ENCODE measurements at regions not wholly inside any gene's neighbourhood (a gene's known extent, or its start where the extent isn't known, plus 50 kb on each side); places are given as distances from the start of the nearest gene placed in this dataset.

DNA sequence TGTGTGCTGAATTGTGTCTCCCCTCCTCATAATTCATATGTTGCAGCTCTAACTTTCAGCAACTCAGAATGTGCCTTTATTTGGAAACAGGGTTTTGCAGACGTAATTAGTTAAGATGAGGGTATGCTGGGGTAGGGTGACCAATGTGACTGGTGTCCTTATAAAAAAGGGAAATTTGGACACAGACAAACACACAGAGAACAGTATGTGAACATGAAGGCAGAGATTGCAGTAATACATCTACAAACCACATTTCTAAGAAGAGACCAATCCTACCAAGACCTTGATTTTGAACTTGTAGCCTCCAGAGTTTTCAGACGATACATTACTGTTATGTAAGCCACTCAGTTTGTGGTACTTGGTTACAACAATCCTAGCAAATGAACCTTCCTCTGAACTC is 817.8 kb downstream of the TUSC7 start:
- DNase-seq (ENCODE audit: low read depth in 6 of 9, low spot score in 9 of 9): no peak
- no peaks in the 10 kb centered on the region for H3K27me3 ChIP-seq (ENCODE audit: control insufficient read depth in 2 of 2, insufficient read depth in 1 of 2, low read length in 1 of 2)
- WGBS: 95% methylated on average over 2 of the region's 2 CpGs
- no peak overlapping the region for H3K27ac ChIP-seq (ENCODE audit: low read depth in 1 of 2, low read length in 1 of 2)
- no peaks in the 10 kb centered on the region for H3K4me1 ChIP-seq (ENCODE audit: control insufficient read depth in 2 of 2, insufficient read depth in 2 of 2, low read length in 2 of 2)
- H3K36me3 ChIP-seq (ENCODE audit: control insufficient read depth in 2 of 2, insufficient read depth in 2 of 2, low read length in 1 of 2): no peaks in the 10 kb centered on the region
- no peaks in the 10 kb centered on the region for H3K9me3 ChIP-seq (ENCODE audit: control insufficient read depth in 2 of 2, insufficient read depth in 1 of 2, low read length in 1 of 2)
- H3K4me3 ChIP-seq (ENCODE audit: low read length in 2 of 2): no peak overlapping the region

DNA sequence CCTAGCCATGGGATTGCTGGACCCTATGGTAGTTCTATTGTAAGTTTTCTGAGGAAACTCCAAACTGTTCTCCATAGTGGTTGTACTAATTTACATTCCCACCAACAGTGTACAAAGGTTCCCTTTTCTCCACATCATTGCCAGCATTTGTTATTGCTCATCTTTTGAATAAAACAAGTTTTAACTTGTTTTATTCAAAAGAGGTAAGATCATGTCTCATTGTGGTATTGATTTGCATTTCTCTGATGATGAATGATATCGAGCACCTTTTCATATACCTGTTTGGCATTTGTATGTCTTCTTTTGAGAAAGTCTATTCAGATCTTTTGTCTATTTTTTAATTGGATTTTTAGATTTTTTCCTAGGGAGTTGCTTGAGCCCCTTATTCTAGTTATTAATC is 819.1 kb downstream of the TUSC7 start:
- WGBS: 97% methylated on average over 1 of the region's 1 CpG

DNA sequence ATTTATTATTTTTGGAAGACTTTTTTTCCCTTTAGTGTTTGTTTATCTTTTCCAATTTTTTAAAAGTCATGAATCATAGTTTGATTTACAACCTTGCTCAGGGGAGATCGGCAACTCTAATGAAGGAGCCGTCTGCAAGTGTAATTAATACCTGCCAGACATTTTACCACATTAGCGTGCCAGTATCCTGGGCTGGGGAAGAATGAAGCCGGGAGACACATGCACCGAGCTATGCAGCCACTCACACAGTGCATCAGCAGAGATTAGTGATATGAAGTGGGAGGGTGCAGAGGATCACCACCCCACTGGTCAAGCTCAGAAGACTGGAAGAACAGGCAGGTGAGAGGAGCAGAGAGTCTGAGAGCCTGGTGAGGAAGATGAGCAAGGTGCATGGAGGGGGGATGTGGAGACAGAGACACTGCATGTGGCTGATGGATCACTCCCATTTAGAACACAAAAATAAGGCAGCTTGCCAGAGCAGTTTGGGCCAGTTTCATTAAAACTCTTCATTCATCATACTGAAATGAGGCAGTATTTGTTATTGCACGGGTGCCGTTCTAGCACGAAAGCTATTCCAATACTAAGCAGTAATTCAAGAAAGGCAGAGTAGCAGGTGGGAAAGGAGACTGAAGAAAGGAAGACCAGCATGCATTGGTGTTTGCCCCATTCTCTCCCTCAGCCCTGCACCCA is 821.6 kb downstream of the TUSC7 start:
- no peak overlapping the region for H3K4me3 ChIP-seq (ENCODE audit: low read length in 2 of 2)
- no peaks in the 10 kb centered on the region for H3K4me1 ChIP-seq (ENCODE audit: control insufficient read depth in 2 of 2, insufficient read depth in 2 of 2, low read length in 2 of 2)
- no peaks in the 10 kb centered on the region for H3K36me3 ChIP-seq (ENCODE audit: control insufficient read depth in 2 of 2, insufficient read depth in 2 of 2, low read length in 1 of 2)
- DNase-seq (ENCODE audit: low read depth in 6 of 9, low spot score in 9 of 9): no peak
- no peak overlapping the region for H3K27ac ChIP-seq (ENCODE audit: low read depth in 1 of 2, low read length in 1 of 2)
- no peaks in the 10 kb centered on the region for H3K9me3 ChIP-seq (ENCODE audit: control insufficient read depth in 2 of 2, insufficient read depth in 1 of 2, low read length in 1 of 2)
- no peaks in the 10 kb centered on the region for H3K27me3 ChIP-seq (ENCODE audit: control insufficient read depth in 2 of 2, insufficient read depth in 1 of 2, low read length in 1 of 2)
- 87% methylated on average over 8 of the region's 8 CpGs for WGBS

More for the DNA sequence above, 819.1 kb downstream of the TUSC7 start:
- Histone ChIP-seq H3K27ac (ENCODE audit: low read depth in 1 of 2, low read length in 1 of 2) (no peak overlapping the region), H3K36me3 (ENCODE audit: control insufficient read depth in 2 of 2, insufficient read depth in 2 of 2, low read length in 1 of 2) (no peaks in the 10 kb centered on the region), H3K4me1 (ENCODE audit: control insufficient read depth in 2 of 2, insufficient read depth in 2 of 2, low read length in 2 of 2) (no peaks in the 10 kb centered on the region), H3K27me3 (ENCODE audit: control insufficient read depth in 2 of 2, insufficient read depth in 1 of 2, low read length in 1 of 2) (no peaks in the 10 kb centered on the region), H3K4me3 (ENCODE audit: low read length in 2 of 2) (no peak overlapping the region), H3K9me3 (ENCODE audit: control insufficient read depth in 2 of 2, insufficient read depth in 1 of 2, low read length in 1 of 2) (no peaks in the 10 kb centered on the region)
- DNase-seq (ENCODE audit: low read depth in 6 of 9, low spot score in 9 of 9): no peak

DNA sequence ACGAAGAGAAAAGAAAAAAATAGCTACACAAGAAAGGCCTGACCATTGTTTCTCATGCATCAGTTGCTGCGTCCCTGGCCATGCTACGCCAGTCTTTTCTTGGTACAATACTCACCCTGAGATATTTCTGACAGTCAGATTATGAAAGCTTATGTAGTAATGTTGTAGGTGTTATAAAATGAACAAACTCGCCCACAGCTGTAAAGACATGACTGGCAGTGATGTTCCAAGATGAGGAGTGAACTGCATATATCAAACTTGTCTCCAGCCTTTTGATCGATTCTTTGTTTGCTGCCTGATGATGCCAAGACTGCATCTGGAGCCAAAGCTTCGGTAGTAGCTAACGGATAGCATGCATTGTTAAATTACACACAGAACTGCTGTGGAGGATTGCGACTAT is 822.7 kb downstream of the TUSC7 start:
- no peak for DNase-seq (ENCODE audit: low read depth in 6 of 9, low spot score in 9 of 9)
- H3K27me3 ChIP-seq (ENCODE audit: control insufficient read depth in 2 of 2, insufficient read depth in 1 of 2, low read length in 1 of 2): no peaks in the 10 kb centered on the region
- H3K27ac ChIP-seq (ENCODE audit: low read depth in 1 of 2, low read length in 1 of 2): no peak overlapping the region
- H3K4me3 ChIP-seq (ENCODE audit: low read length in 2 of 2): no peak overlapping the region
- WGBS: 94% methylated on average over 8 of the region's 8 CpGs
- no peaks in the 10 kb centered on the region for H3K36me3 ChIP-seq (ENCODE audit: control insufficient read depth in 2 of 2, insufficient read depth in 2 of 2, low read length in 1 of 2)
- H3K9me3 ChIP-seq (ENCODE audit: control insufficient read depth in 2 of 2, insufficient read depth in 1 of 2, low read length in 1 of 2): no peaks in the 10 kb centered on the region
- H3K4me1 ChIP-seq (ENCODE audit: control insufficient read depth in 2 of 2, insufficient read depth in 2 of 2, low read length in 2 of 2): no peaks in the 10 kb centered on the region

DNA sequence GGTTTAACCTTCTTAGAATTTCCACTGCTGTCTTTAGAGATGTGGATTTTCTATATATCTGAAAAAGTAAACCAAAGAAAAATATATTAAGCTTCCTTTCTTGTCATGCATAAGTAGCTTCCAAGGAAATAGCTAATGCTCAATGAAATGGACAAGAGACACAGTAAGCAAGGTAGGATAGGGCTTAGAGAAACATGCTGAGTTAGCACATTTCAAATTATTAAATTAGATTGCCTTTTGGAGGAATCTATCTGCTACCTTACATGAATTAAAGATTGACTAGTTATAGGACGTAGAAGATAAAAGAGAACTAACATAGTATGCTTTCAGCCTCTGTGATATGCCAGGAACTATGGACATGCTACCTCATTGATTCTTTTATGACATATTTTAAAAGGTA is 824.6 kb downstream of the TUSC7 start:
- no peak overlapping the region for H3K4me3 ChIP-seq (ENCODE audit: low read length in 2 of 2)
- DNase-seq (ENCODE audit: low read depth in 6 of 9, low spot score in 9 of 9): no peak
- H3K4me1 ChIP-seq (ENCODE audit: control insufficient read depth in 2 of 2, insufficient read depth in 2 of 2, low read length in 2 of 2): no peaks in the 10 kb centered on the region
- no peaks in the 10 kb centered on the region for H3K27me3 ChIP-seq (ENCODE audit: control insufficient read depth in 2 of 2, insufficient read depth in 1 of 2, low read length in 1 of 2)
- H3K9me3 ChIP-seq (ENCODE audit: control insufficient read depth in 2 of 2, insufficient read depth in 1 of 2, low read length in 1 of 2): no peaks in the 10 kb centered on the region
- H3K36me3 ChIP-seq (ENCODE audit: control insufficient read depth in 2 of 2, insufficient read depth in 2 of 2, low read length in 1 of 2): no peaks in the 10 kb centered on the region
- 86% methylated on average over 1 of the region's 1 CpG for WGBS
- no peak overlapping the region for H3K27ac ChIP-seq (ENCODE audit: low read depth in 1 of 2, low read length in 1 of 2)

DNA sequence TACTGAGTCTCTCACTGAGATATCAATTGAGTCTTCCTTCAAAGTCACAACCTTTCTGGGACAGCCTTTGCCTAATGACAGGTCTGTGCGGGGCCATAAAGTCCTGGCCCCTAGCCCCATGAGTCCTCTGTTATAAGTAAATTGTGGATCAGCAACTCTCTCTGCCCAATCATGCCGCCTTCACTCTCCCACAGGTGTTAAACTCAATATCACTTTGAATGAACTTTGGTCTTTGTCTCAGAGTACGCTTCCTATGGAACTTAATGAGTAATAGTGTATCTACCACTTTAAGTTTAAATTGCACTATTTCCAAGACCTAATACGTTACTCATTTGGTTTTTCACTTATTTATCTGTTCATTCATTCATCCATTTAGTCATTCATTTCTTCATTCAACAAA is 826.4 kb downstream of the TUSC7 start:
- Histone ChIP-seq H3K9me3 (ENCODE audit: control insufficient read depth in 2 of 2, insufficient read depth in 1 of 2, low read length in 1 of 2) (no peaks in the 10 kb centered on the region), H3K4me1 (ENCODE audit: control insufficient read depth in 2 of 2, insufficient read depth in 2 of 2, low read length in 2 of 2) (no peaks in the 10 kb centered on the region), H3K4me3 (ENCODE audit: low read length in 2 of 2) (no peak overlapping the region), H3K36me3 (ENCODE audit: control insufficient read depth in 2 of 2, insufficient read depth in 2 of 2, low read length in 1 of 2) (no peaks in the 10 kb centered on the region), H3K27ac (ENCODE audit: low read depth in 1 of 2, low read length in 1 of 2) (no peak overlapping the region), H3K27me3 (ENCODE audit: control insufficient read depth in 2 of 2, insufficient read depth in 1 of 2, low read length in 1 of 2) (no peaks in the 10 kb centered on the region)
- WGBS: 90% methylated on average over 4 of the region's 4 CpGs
- DNase-seq (ENCODE audit: low read depth in 6 of 9, low spot score in 9 of 9): no peak

DNA sequence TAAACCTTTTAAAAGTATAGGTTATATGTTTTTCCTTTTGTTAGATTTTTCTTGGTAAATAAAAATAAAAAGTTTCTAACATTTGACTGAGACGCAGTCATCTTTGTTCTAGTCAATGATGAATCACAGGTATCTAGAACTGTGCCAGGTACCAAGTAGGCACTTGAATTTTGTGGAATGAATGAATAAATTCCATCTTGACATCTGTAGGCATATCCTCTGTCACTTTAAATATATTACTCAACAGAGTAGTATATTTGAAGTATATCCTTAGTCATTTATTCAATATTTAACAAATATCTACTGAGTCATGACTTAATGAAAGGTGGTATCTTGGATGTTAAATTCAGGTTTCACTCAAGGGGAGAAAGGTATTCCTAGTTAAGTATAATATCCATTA is 828.4 kb downstream of the TUSC7 start:
- WGBS: 96% methylated on average over 1 of the region's 1 CpG
- H3K4me1 ChIP-seq (ENCODE audit: control insufficient read depth in 2 of 2, insufficient read depth in 2 of 2, low read length in 2 of 2): no peaks in the 10 kb centered on the region
- no peak overlapping the region for H3K4me3 ChIP-seq (ENCODE audit: low read length in 2 of 2)
- H3K9me3 ChIP-seq (ENCODE audit: control insufficient read depth in 2 of 2, insufficient read depth in 1 of 2, low read length in 1 of 2): no peaks in the 10 kb centered on the region
- no peaks in the 10 kb centered on the region for H3K36me3 ChIP-seq (ENCODE audit: control insufficient read depth in 2 of 2, insufficient read depth in 2 of 2, low read length in 1 of 2)
- H3K27ac ChIP-seq (ENCODE audit: low read depth in 1 of 2, low read length in 1 of 2): no peak overlapping the region
- no peaks in the 10 kb centered on the region for H3K27me3 ChIP-seq (ENCODE audit: control insufficient read depth in 2 of 2, insufficient read depth in 1 of 2, low read length in 1 of 2)
- DNase-seq (ENCODE audit: low read depth in 6 of 9, low spot score in 9 of 9): no peak

DNA sequence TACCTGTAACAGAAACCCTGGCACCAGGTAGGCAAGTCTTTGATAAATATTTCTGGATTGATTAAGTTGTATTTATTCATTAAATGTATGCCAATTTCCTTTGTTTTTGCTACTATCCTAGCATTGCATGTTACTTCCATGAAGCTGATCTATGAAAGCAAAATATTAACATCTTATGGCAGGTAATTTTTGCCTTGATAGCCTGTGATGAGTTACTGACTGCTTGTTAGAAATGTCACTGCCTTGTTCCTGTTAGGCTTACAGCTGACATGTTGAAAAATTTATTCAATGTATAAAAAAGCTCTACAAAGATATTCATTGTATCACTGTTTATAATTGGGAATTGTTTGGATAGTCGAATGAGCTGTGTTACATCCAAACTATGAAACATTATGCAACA is 830.1 kb downstream of the TUSC7 start:
- no peak for DNase-seq (ENCODE audit: low read depth in 6 of 9, low spot score in 9 of 9)
- H3K9me3 ChIP-seq (ENCODE audit: control insufficient read depth in 2 of 2, insufficient read depth in 1 of 2, low read length in 1 of 2): no peaks in the 10 kb centered on the region
- H3K27ac ChIP-seq (ENCODE audit: low read depth in 1 of 2, low read length in 1 of 2): no peak overlapping the region
- H3K27me3 ChIP-seq (ENCODE audit: control insufficient read depth in 2 of 2, insufficient read depth in 1 of 2, low read length in 1 of 2): no peaks in the 10 kb centered on the region
- no peaks in the 10 kb centered on the region for H3K4me1 ChIP-seq (ENCODE audit: control insufficient read depth in 2 of 2, insufficient read depth in 2 of 2, low read length in 2 of 2)
- 90% methylated on average over 1 of the region's 1 CpG for WGBS
- no peaks in the 10 kb centered on the region for H3K36me3 ChIP-seq (ENCODE audit: control insufficient read depth in 2 of 2, insufficient read depth in 2 of 2, low read length in 1 of 2)
- H3K4me3 ChIP-seq (ENCODE audit: low read length in 2 of 2): no peak overlapping the region

DNA sequence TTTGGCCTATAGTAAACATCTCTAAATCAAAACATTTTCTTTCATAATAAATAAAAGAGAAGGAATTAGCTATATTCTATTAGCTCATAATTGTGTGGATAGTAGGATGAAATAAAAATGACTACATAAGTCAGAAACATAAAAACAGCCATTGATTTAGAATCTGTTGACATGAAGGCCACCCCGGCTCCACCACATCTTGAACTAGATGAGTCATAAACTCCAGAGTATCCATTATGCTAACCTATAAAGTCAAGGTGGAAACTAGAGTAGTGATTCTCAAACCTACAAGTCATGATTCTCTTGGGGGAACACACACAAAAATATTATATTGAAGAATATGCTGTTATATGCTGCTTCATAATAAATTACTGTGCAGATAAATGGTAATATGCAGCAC is 831.0 kb downstream of the TUSC7 start:
- no peaks in the 10 kb centered on the region for H3K9me3 ChIP-seq (ENCODE audit: control insufficient read depth in 2 of 2, insufficient read depth in 1 of 2, low read length in 1 of 2)
- 96% methylated on average over 1 of the region's 1 CpG for WGBS
- H3K4me1 ChIP-seq (ENCODE audit: control insufficient read depth in 2 of 2, insufficient read depth in 2 of 2, low read length in 2 of 2): no peaks in the 10 kb centered on the region

DNA sequence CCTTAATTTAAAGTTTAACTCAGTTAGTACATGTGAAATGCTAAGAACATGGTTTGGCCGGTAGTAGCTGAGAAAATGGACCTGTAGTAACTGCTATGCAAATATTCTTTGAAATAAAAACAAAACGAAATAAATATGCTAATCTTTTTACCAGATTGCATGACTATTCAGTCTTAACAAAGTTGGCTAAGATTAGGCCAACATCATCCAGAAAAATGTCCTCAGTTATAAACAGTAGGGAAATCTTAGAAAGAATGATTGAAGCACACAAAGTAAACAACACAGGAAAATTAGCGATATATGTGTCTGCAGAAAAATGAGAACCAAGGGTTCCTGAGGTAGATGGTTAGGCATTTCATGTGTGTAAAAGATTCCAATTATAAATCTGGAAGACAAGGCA is 832.1 kb downstream of the TUSC7 start:
- WGBS: 93% methylated on average over 3 of the region's 3 CpGs
- H3K4me1 ChIP-seq (ENCODE audit: control insufficient read depth in 2 of 2, insufficient read depth in 2 of 2, low read length in 2 of 2): no peaks in the 10 kb centered on the region
- no peaks in the 10 kb centered on the region for H3K27me3 ChIP-seq (ENCODE audit: control insufficient read depth in 2 of 2, insufficient read depth in 1 of 2, low read length in 1 of 2)
- H3K36me3 ChIP-seq (ENCODE audit: control insufficient read depth in 2 of 2, insufficient read depth in 2 of 2, low read length in 1 of 2): no peaks in the 10 kb centered on the region
- H3K9me3 ChIP-seq (ENCODE audit: control insufficient read depth in 2 of 2, insufficient read depth in 1 of 2, low read length in 1 of 2): no peaks in the 10 kb centered on the region
- DNase-seq (ENCODE audit: low read depth in 6 of 9, low spot score in 9 of 9): no peak
- H3K4me3 ChIP-seq (ENCODE audit: low read length in 2 of 2): no peak overlapping the region
- H3K27ac ChIP-seq (ENCODE audit: low read depth in 1 of 2, low read length in 1 of 2): no peak overlapping the region

More for the DNA sequence above, 831.0 kb downstream of the TUSC7 start:
- no peaks in the 10 kb centered on the region for H3K36me3 ChIP-seq (ENCODE audit: control insufficient read depth in 2 of 2, insufficient read depth in 2 of 2, low read length in 1 of 2)
- H3K27me3 ChIP-seq (ENCODE audit: control insufficient read depth in 2 of 2, insufficient read depth in 1 of 2, low read length in 1 of 2): no peaks in the 10 kb centered on the region
- no peak overlapping the region for H3K4me3 ChIP-seq (ENCODE audit: low read length in 2 of 2)
- no peak overlapping the region for H3K27ac ChIP-seq (ENCODE audit: low read depth in 1 of 2, low read length in 1 of 2)
- no peak for DNase-seq (ENCODE audit: low read depth in 6 of 9, low spot score in 9 of 9)
